HG02571 (cell line): ENCODE measurements at regions not wholly inside any gene's neighbourhood (a gene's known extent, or its start where the extent isn't known, plus 50 kb on each side); places are given as distances from the start of the nearest gene placed in this dataset.
"Not testable (repeated sequence)": the region's sequence is repeated elsewhere in the genome, so short reads cannot be mapped to it uniquely, and the experiment has no call there.

ENCODE experiments used
- ATAC-seq: cut with Tn5 transposase; IDR thresholded peaks from one replicate; pipeline ENCODE4 v1.9.1; 2021; ENCODE audit warnings: mild to moderate bottlenecking, moderate library complexity; ENCODE audit not compliant: unreplicated experiment

GRCh38 chr15:66959875-66960274 is 105.5 kb upstream of the SMAD3 start:
- ATAC-seq: no peak

DNA sequence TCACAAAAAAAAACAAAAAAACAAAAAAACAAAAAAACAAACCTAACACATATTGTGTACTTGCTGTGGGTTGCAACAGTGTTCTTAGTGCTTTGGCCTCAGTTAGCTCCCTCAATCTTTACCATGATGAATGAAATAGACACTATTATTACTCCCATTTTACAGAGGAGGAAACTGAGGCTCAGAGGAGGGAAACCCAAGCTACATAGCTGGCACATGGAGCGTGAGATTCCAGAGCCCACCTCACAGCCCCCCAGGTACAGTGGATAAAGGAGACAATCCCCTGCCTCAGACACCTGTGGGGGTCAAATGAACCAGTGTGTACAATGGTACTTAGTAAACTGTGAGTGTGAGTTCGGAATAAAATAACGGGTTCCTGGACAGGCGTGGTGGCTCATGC is 104.9 kb upstream of the SMAD3 start:
- ATAC-seq: no peak

DNA sequence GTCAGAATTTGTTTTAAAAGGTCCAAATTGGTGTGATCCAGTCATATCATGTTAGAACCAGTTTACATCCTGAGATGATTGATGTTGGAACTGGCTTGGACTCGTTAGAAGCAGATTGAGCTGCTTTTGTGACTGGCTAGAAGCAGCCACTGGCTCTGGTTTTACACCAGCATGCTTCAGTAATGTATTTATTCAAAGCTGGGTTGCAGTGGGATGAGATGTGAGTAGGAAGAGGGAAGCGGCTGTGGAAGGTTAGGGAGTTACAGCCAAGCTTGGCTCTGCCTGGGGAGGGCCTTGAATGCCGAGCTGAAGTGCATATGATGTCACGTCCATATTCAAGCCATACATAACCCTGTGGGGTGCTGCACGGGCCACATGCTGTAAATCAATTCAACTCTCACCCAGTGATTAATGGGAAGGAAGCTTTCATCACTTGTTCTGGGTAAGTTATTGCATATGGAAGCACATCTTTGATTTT is 104.0 kb upstream of the SMAD3 start:
- ATAC-seq: no peak

GRCh38 chr15:66961901-66962300 is 103.5 kb upstream of the SMAD3 start:
- no peak for ATAC-seq

- no peak for ATAC-seq
These were observed 102.9 kb upstream of the SMAD3 start for GRCh38 chr15:66962522-66962921.

- ATAC-seq: no peak
These were observed 102.3 kb upstream of the SMAD3 start for GRCh38 chr15:66963084-66963483.

DNA sequence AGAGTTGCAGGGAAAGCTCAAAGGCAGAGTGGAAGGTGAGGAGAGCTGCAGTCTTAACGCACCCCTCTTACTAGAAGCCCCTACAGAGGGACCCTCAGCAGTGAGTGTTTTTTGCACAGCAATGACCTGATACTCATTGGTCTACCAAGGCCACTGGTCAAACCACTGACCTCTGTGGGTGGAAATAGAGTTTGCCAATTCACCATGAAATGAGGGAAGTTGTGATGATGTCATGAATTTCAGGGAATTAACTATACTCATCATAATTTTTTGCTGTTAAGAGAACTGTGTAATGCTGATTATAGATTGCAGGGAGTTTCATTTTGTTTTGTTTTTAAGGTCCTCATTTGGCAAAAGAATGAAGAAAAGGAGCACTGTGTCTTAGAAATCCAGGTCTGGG is 101.7 kb upstream of the SMAD3 start:
- ATAC-seq: no peak

DNA sequence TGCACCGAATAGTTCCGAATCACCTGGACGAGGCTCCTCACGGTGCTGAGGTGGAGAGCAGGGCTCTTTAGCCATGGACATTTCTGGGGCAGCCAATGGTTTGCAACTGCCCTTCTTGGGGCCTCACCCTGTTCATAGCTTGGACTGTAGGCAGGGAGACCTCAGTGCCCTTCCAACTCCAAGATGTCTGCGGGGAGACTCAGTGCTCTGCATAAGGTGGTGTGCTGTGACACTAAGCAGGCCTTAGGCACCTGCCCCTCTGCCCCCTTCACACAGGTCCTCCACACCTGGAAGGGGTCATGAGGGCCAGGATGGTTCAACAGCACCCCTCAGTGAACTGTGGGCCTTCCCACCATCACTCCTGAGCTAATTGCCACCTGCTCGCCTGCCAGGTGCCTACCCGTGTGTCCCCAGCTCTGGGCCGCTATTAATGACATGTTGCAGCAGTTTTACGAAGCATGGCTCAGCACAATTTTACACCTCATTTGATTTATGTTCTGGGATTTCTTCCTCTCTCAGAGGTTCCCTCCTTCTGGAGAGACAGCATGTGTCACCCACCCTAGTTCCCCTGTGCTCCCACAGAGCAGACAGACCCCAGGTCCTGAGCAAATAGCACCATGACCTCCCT is 101.2 kb upstream of the SMAD3 start:
- no peak for ATAC-seq

GRCh38 chr15:66964791-66965190 is 100.6 kb upstream of the SMAD3 start:
- ATAC-seq: no peak

DNA sequence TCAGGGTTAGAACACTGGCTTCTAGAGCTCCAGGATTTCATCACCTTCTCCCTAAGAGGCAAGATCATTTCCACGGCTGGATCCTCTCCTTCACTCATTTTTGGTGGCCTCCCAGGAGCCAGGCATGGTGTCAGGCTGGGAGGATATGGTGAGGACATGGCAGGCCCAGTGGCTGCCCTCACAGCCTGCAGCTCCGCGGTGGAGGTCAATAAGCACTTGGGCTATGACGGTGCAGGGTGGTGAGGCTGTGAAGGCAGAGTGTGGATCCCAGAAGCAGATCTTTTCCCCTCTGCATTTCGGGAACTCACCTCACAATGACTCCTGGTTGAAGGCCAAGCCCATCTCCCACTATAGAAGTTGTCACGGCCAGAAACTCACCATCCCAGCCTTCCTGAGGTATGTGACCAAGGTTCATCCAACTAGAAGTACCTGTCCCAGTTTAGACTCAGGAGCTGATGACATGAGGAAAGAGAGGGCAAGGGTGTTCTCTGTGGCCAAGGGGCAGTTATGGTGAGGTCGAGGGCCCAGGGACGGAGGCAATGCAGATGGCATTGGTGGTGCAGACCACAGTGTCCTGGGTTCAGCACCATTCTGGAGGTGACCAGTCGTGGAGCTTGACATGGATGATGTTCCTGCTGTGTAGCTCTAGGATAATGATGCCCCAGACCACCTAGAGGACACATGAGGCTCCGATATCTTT is 100.1 kb upstream of the SMAD3 start:
- no peak for ATAC-seq

DNA sequence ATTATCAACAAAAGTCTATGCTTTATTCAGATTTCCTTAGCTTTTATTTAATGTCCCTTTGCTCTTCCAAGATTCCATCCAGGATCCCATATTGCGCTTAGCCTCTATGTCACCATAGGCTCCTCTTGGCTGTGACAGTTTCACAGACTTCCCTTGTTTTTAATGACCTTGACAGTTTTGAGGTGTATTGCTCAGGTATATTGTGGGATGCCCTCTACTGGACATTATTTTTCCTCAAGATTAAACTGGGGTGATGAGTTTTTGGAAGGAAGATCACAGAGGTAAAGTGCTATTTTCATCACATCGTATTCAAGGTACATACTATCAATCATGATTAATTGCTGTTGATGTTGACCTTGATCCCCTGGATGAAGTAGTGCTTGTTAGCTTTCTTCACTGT is 99.1 kb upstream of the SMAD3 start:
- ATAC-seq: no peak

GRCh38 chr15:66968806-66969596 is 96.4 kb upstream of the SMAD3 start:
- no peak for ATAC-seq

DNA sequence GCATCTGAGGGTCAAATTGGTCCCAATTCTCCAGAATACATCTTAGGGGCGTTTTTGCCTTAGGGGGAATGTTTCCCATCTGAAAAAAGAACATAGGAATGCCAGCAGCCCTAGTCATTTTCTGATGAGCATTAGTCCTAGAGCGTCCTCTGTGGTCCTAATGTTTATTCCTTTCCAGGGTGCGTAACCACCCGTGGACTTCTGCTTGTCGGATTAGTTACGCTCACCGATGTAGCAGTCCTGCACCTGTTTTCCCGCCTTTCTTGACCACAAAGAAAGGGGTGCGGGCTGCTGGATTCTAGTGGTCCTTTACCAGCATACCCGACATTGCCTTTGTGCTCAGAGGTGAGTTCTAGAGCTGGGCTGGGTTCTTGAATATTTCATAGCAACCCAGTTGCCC is 91.3 kb upstream of the SMAD3 start:
- ATAC-seq: not testable (repeated sequence)

- ATAC-seq: not testable (repeated sequence)
These were observed 89.2 kb upstream of the SMAD3 start for GRCh38 chr15:66976106-66976640.

DNA sequence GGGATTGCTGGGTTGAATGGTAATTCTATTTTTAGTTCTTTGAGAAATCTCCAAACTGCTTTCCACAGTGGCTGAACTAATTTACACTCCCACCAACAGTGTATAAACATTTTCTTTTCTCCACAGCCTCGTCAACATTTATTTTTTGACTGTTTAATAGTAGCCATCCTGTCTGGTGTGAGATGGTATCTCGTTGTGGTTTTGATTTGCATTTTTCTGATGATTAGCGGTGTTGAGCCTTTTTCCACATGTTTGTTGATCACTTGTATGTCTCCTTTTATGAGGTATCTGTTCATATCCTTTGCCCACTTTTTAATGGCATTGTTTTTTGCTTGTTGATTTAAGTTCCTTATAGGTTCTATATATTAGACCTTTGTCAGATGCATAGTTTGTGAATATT is 85.1 kb upstream of the SMAD3 start:
- not testable (repeated sequence) for ATAC-seq

DNA sequence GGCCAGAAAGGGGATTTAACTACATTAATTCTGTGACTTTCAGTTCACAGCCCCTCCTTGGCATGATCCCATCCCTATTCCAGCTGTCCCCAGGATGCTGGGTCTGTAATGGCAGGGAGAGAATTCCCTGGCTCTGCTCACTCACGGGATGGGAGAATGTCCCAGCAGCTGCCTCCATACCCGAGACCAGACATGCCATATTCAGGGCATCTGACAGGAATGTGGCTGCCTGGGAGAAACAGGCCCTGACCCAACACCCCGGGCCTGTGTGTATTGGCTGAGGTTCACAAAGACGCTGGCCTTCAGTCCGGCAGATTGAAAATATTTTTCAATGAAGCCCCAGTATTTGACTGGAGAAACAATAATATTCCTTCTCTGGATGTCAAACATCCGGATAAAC is 83.6 kb upstream of the SMAD3 start:
- ATAC-seq: no peak

DNA sequence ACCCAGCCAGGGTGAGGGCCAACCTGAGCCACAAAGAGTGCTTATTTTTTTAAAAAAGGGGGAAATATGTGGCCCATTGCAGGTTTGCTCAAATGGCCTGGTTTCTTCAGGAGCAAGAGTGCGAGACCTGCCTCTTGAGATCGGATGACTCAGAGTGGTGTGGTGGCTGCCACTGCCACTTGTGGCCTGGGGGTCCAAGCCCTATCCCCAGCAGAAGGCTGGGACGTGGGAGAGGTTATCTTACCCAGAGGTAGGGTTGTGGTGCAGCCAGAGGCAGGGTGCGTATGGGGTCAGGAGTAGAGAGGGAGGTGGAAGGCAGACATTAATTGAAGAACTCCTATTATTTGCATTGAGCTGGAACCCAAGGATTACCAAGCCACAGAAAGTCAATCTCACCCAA is 83.2 kb upstream of the SMAD3 start:
- ATAC-seq: no peak

- ATAC-seq: no peak
These were observed 82.6 kb upstream of the SMAD3 start for GRCh38 chr15:66982816-66983215.

DNA sequence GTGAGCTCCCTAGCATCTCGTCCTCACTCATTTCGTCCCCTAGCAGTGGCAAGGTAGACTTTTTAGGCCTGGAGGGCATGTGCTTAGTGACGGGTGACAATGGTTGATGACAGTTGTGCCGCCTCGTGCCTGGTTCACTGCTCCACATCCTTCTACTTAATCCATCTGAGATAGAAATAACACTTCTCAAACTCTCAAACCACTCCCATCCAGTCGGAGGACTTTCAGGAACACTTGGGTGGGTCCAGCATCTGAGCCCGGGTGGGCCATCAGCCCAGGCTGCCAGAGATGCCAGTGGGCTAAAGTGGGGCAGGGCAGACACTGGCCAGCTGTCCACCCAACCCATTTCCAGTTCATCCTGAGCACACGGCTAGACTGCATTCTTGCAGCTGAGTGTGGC is 79.7 kb upstream of the SMAD3 start:
- ATAC-seq: no peak

DNA sequence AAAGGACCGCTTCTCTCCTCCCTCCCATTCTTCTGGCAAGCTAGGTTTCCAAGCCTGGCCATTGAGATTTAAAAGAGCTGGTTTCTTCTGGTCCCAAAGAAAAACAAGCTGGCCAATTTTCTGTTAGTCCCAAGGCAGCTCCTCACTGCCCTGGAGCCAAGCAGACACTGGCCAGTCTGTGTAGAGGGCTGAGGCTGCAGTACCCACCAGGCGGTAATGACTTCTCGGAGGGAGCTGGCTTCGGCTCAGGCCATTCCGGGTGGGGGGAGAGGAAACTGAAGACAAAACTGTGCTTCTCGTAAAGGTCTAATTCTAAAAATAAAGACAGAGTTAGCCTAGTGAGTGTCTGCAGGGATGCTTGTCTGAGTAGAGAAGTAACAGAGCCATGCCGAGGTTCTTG is 78.5 kb upstream of the SMAD3 start:
- ATAC-seq: no peak

GRCh38 chr15:66993090-66993489 is 72.3 kb upstream of the SMAD3 start:
- no peak for ATAC-seq
